Mesodermal cell (in vitro differentiated cells): ENCODE measurements at regions not wholly inside any gene's neighbourhood (a gene's known extent, or its start where the extent isn't known, plus 50 kb on each side); places are given as distances from the start of the nearest gene placed in this dataset.

Experiments
- H3K27ac ChIP-seq: 2 replicates; pipeline ENCODE4 v1.7.0; 2013; ENCODE audit warnings: mild to moderate bottlenecking, low read depth, low read length, moderate library complexity; ENCODE audit not compliant: severe bottlenecking
- H3K36me3 ChIP-seq: 2 replicates; pipeline ENCODE4 v1.7.1; 2013; ENCODE audit warnings: mild to moderate bottlenecking, low read length, moderate library complexity; ENCODE audit not compliant: control insufficient read depth, insufficient read depth
- H3K4me1 ChIP-seq: one replicate; pipeline ENCODE4 v1.7.1; 2013; ENCODE audit warnings: mild to moderate bottlenecking, low read length; ENCODE audit not compliant: insufficient read depth, control insufficient read depth, poor library complexity, severe bottlenecking
- H3K4me3 ChIP-seq: 2 replicates; pipeline ENCODE4 v1.7.0; 2013; ENCODE audit warnings: low read length, control low read depth, mild to moderate bottlenecking; ENCODE audit not compliant: insufficient read depth, poor library complexity, severe bottlenecking; ENCODE audit errors: extremely low read depth
- H3K9me3 ChIP-seq: 2 replicates; pipeline ENCODE4 v1.7.1; 2013; ENCODE audit warnings: mild to moderate bottlenecking, low read length, moderate library complexity; ENCODE audit not compliant: control insufficient read depth
- WGBS, 2 experiments: methylation state at CpG; one replicate each; pipeline ENCODE4 v1.1.5; 2013; ENCODE audit warnings: missing lambda C conversion rate in 2 of 2; ENCODE audit not compliant: insufficient coverage in 2 of 2; 5-methylcytosine and 5-hydroxymethylcytosine counted together

DNA sequence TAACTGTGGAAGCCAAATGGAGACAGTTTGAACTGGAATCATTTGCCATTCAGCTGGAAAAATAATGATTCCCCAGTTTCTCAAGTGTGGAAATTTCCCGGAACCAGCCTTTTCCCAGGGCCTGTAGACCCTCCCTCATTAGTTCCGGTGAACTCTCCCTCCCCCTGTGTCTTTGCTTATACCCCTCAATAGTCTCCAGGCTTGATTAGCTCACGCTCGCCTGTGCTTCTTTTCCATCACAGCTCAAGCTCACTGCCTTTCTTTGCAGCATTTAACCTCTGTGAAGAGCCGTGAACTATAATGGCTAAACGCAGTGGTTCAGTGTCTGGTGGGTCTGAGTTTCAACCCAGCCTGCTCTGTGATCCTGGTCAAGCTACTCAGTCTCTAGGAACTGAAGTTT lies 690.8 kb downstream of the INHBA start:
- Histone ChIP-seq H3K4me3 (no peak overlapping the region), H3K27ac (no peak overlapping the region), H3K4me1 (no peaks in the 10 kb centered on the region), H3K36me3 (no peaks in the 10 kb centered on the region), H3K9me3 (no peaks in the 10 kb centered on the region)
- whole genome bisulfite sequencing, 2 experiments = 75 to 97% methylated on average over 4 to 6 of the region's 6 CpGs

GRCh38 chr7:41010967-41011366 lies 691.9 kb downstream of the INHBA start:
- Histone ChIP-seq H3K4me1 (no peaks in the 10 kb centered on the region), H3K4me3 (no peak overlapping the region), H3K9me3 (no peaks in the 10 kb centered on the region), H3K36me3 (no peaks in the 10 kb centered on the region), H3K27ac (no peak overlapping the region)
- 87 to 100% methylated on average over 2 to 3 of the region's 4 CpGs for WGBS, 2 experiments

DNA sequence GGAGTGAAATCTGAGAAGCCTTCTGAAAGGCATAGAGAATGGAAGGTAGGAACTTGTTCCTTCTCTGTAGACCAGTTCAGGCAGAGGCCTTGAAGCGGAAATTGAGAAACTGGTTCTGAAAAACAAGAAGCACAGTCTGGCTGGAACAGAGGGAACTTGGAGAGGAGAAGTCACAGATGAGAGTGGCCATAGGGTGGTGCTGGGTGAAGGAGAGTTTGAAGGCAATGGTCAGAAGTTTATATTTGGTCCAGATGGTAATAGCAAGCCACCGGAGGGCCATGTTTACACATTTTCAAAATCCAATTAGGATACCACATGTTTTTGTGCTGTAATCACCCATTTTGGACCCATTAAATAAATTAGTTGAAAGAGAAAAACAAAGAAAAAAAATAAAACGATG lies 692.5 kb downstream of the INHBA start:
- WGBS, 2 experiments = 100% methylated on average over 1 to 2 of the region's 3 CpGs
- no peak overlapping the region for H3K27ac ChIP-seq
- H3K4me1 ChIP-seq = peaks cover 5% of the 10 kb centered on the region

DNA sequence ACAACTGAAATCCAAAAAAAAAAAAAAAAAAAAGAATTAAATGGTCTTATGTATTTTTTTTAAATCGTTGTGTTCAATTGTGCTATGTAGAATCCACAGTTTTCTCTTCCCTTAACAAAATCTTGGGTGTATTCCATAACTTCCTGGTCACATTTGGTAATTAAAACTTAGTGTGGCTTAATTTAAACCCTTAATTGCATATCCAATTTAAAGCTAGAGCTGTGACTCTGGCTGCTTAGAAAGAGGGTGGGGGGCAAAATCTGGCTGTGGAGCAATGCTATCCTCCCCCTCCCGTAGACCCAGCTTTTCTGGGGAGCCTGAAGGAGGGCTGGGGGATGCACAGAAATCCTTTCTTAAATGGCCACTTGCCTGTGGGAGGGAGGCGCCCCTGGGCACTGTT lies 695.1 kb downstream of the INHBA start:
- Histone ChIP-seq H3K27ac (no peak overlapping the region), H3K4me3 (no peak overlapping the region), H3K36me3 (no peaks in the 10 kb centered on the region), H3K4me1 (peaks cover 8% of the 10 kb centered on the region), H3K9me3 (no peaks in the 10 kb centered on the region)
- WGBS, 2 experiments = 90 to 94% methylated on average over 2 of the region's 3 CpGs

More for the DNA sequence above, 692.5 kb downstream of the INHBA start:
- no peaks in the 10 kb centered on the region for H3K9me3 ChIP-seq
- H3K4me3 ChIP-seq = no peak overlapping the region
- H3K36me3 ChIP-seq = no peaks in the 10 kb centered on the region

- Histone ChIP-seq H3K27ac (no peak overlapping the region), H3K36me3 (no peaks in the 10 kb centered on the region), H3K4me3 (no peak overlapping the region), H3K9me3 (no peaks in the 10 kb centered on the region), H3K4me1 (peaks cover 8% of the 10 kb centered on the region)
- 71 to 90% methylated on average over 3 of the region's 4 CpGs for WGBS, 2 experiments
Measured at GRCh38 chr7:41007351-41007751, 695.5 kb downstream of the INHBA start.

- no peak overlapping the region for H3K27ac ChIP-seq
Measured at GRCh38 chr7:41006306-41006995, 696.4 kb downstream of the INHBA start.

DNA sequence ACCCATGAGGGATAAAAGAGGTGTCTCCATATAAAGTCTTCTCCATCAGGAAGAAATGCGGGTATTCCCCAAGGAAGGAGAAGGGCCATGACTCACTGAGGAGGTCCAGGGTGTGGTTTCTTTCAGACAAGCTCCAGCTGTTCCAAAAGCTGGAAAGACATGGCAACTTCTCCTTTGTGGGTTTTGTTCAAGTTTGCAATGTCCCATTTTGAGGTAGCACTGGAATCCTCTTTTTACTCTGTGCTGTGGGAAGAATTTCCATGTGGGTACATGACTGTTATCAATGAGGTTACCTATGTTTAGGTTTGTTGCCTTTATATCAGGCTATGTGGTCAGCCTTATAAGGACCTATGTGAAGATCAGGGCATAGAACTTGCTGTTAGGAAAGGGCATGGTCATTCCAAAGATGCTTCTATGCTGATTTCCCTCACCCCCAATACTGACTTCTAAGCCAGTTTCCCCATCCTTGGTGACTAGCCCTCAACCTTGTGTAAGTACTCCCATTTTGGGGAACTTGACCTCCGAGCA lies 697.5 kb downstream of the INHBA start:
- no peaks in the 10 kb centered on the region for H3K9me3 ChIP-seq
- no peak overlapping the region for H3K4me3 ChIP-seq
- 100% methylated on average over 1 of the region's 2 CpGs; no CpG with 5 or more reads in 1 of the 2 experiments for WGBS, 2 experiments
- H3K36me3 ChIP-seq = no peaks in the 10 kb centered on the region
- H3K27ac ChIP-seq = no peak overlapping the region
- H3K4me1 ChIP-seq = peaks cover 8% of the 10 kb centered on the region

More at GRCh38 chr7:41006306-41006995, 696.4 kb downstream of the INHBA start:
- 83 to 88% methylated on average over 1 of the region's 2 CpGs for WGBS, 2 experiments
- Histone ChIP-seq H3K9me3 (no peaks in the 10 kb centered on the region), H3K4me1 (peaks cover 8% of the 10 kb centered on the region), H3K36me3 (no peaks in the 10 kb centered on the region), H3K4me3 (no peak overlapping the region)

- no peak overlapping the region for H3K27ac ChIP-seq
- no peak overlapping the region for H3K4me3 ChIP-seq
- H3K9me3 ChIP-seq = no peaks in the 10 kb centered on the region
- peaks cover 8% of the 10 kb centered on the region for H3K4me1 ChIP-seq
- WGBS, 2 experiments = 100% methylated on average over 1 of the region's 3 CpGs; no CpG with 5 or more reads in 1 of the 2 experiments
- no peaks in the 10 kb centered on the region for H3K36me3 ChIP-seq
Measured at GRCh38 chr7:41003977-41004376, 698.9 kb downstream of the INHBA start.

- Histone ChIP-seq H3K9me3 (no peaks in the 10 kb centered on the region), H3K4me3 (no peak overlapping the region), H3K27ac (no peak overlapping the region), H3K36me3 (no peaks in the 10 kb centered on the region), H3K4me1 (peaks cover 8% of the 10 kb centered on the region)
- 80 to 90% methylated on average over 1 of the region's 2 CpGs for WGBS, 2 experiments
Measured at GRCh38 chr7:41003611-41003940, 699.3 kb downstream of the INHBA start.

DNA sequence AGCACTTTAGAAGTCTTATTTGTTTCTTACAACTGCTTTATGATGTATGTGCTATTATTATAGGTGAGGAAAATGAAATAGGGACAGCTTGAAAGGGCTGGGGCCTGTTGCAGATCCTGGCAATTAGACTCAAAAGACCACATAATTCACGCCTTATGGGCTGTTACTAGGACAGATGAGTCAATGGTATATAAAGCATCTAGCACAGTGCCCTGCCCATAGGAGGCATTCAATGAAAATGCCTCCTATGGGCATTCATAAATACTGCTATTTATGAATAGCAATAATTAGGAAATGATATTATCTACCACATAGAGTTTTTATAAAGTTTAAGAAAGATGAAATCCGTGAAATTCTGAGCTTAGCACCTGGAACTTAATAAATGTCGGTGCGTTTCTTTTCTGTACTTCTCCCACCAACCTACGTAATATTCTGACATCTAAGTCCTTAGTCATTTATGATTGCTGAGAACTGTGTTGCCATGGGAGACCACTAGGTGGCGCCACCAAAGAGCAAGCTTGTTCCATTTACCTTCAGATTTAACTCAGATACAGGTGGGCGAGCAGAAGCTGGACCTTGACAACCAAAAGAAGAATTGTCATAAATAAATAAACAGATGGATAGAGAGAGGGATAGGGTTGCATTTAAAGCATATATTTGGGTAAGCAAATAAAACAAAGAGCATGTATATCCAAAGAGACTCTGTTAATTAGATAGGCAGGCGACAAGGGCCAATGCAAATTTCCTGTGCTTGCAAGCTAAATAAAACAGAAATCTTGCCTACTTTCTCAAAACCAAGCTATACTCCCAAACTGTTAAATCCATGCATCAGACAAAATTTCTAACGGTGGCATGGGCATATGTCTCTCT lies 699.9 kb downstream of the INHBA start:
- WGBS, 2 experiments = 60 to 94% methylated on average over 3 of the region's 9 CpGs

More for the DNA sequence above, 699.9 kb downstream of the INHBA start:
- H3K4me3 ChIP-seq = no peak overlapping the region
- no peak overlapping the region for H3K27ac ChIP-seq
- no peaks in the 10 kb centered on the region for H3K36me3 ChIP-seq
- peaks cover 8% of the 10 kb centered on the region for H3K4me1 ChIP-seq
- H3K9me3 ChIP-seq = no peaks in the 10 kb centered on the region
